ENCODE measurements at regions not wholly inside any gene's neighbourhood (a gene's known extent, or its start where the extent isn't known, plus 50 kb on each side); places are given as distances from the start of the nearest gene placed in this dataset.
"Not testable (repeated sequence)": the region's sequence is repeated elsewhere in the genome, so short reads cannot be mapped to it uniquely, and the experiment has no call there.

DNA sequence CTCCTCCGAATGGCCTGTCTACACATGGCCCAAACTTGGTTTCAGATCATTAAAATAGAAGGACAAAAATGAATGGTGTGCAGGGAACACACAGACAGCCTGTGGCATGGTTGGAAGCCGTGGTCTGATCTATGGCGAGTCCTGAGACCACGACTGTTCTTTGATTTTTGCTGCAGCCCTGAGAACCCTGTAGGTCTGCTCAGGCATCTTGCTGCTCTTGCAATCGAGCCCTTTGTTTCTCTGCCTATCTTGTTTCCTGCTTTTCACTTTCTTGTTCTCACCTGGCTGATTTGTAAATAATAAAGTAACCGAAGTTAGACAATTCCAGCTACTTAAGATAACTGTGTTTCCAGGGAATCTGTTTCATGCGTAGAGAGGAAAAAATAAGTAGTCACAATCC, 54.1 kb upstream of the NBPF9 start:
- FAIRE-seq; DNase-seq (ENCODE audit: insufficient read length, low spot score): not testable (repeated sequence)

DNA sequence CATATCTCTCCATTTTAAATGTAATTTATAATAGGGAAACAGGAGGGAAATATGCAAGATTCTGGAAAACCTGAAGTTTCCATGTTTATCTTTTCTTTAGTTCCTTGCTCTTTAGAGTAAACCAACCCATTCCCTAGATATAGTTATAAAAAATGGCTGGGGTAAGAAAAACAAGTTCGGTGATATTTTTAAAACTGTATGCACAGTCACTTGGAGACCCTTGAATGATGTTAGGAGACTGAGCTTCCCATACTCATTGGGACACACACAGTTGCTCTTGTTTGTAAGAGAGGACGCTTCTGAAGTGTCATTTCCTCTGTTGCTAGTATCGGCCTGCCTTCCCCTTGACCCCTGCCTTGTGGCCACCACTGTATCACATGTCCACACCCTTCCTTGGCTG, 55.0 kb upstream of the NBPF9 start:
- DNase-seq (ENCODE audit: insufficient read length, low spot score); FAIRE-seq: not testable (repeated sequence)

DNA sequence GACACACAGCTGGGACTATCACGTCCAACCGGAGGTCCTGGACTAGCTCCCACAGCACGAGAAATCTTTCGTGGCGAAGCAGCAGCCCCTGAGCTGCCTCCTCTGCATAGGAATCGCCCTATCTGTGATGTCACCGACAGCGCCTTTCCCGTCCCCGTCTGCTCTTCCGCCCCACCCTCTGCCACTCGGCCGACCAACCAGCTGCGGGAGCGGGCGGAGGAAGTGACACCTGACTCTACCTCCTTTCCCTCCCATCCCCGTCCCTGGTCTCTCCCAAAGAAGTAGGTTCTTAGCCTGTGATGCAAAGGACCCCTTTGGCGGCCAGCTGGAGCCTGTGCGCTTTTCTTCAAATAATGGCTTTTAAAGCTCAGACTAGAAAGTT, 59.7 kb upstream of the NBPF9 start:
- not testable (repeated sequence) for FAIRE-seq; DNase-seq (ENCODE audit: insufficient read length, low spot score)

DNA sequence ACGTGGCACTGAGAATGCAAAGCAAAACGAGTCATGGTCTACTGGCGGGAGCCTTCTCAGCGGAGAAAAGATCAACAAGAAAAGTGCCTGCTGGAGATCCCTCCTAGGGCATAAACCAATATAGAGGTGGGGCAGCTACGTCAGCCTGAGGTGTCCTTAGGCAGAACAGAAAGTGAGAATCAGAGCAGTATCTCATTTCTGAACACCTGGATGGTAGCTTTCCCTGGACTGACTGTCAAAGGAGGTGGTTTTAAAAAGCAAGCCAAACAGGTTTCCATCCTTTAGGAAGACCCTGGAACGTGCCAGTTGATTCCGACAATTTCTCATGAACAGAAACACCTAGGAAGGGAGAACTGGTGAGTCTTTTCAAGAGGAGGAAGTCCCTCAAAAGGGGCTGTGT, 71.4 kb upstream of the NBPF9 start:
- not testable (repeated sequence) for FAIRE-seq; DNase-seq (ENCODE audit: insufficient read length, low spot score)

DNA sequence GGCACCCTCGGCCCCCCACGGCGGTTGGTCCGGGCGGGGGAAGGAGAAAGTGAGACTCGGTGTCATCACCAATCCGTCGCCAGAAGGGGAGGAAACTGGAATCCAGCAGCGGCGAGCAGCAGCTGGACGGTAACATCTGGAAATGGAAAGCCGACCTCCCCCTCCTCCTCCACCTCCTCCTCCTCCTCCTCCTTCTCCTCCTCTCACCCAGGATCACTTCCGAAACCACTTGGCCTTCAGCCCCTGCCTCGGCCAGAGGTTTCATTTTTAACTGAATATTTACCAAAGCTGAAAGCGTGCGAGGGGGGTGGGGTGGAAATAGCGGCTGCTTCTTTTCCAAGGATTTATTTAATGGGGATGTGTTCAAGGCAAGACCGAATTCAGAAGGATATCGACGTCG, 72.5 kb upstream of the NBPF9 start:
- not testable (repeated sequence) for FAIRE-seq; DNase-seq (ENCODE audit: insufficient read length, low spot score)

DNA sequence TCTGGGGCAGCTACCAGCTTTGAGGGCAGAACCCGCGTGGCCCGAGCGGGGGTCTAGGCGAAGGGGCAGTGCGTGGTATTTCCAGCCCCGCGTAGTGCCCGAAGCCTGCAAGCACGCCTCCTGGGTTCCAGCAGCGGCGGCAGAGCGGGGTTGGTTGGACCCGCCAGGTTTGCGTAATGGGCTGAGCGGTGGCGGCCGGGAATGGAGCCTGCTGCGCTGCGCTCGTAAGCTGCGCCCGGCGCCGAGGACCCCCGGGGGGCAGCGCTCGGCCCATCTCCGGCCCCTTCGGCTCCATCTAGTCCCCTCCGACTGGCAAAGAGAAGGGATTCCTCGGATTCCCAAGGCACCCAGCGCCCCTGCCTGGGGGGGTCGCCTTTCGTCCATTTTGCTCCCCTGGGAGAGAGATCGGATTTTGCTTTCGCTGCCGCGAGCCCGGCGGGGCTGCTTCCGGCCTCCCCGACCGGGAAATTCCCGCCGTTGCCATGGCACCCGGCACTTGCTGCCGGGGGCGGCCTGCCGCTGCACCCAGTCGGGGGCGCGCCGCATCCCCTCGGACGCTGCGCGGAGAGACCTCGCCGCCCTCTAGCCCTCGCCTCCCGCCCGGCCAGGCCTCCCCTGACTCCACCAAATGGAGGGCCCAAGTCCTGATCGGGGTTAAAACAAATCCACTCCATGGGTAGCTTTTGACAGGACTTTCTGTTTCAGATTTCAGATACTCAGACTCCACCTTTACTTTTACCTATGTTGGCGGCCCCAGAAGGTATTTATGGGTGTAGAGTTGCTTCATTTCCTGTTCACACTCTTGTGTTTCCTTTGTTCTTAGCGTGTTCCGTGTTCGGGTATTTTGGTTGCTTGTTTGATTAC, 73.3 kb upstream of the NBPF9 start:
- not testable (repeated sequence) for DNase-seq (ENCODE audit: insufficient read length, low spot score); FAIRE-seq

DNA sequence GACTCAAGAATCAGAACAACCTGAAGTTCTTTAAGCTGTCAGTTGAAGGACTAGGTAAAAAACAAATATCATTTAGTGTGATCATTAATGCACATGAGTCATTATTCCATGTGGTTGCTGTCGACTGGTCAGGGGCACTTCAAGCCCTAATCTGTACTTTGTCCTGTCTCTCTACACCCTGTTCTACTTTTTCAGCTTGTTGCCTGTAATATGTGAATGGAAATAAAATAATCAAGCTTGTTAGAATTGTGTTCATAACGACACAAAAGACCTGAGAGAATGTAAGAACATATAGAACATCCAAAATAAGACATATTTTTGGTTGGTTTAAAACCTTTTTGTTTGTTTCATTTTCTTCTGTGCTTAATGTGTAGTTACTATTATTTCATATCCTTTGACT, 87.4 kb upstream of the NBPF9 start:
- not testable (repeated sequence) for DNase-seq (ENCODE audit: insufficient read length, low spot score); FAIRE-seq

DNA sequence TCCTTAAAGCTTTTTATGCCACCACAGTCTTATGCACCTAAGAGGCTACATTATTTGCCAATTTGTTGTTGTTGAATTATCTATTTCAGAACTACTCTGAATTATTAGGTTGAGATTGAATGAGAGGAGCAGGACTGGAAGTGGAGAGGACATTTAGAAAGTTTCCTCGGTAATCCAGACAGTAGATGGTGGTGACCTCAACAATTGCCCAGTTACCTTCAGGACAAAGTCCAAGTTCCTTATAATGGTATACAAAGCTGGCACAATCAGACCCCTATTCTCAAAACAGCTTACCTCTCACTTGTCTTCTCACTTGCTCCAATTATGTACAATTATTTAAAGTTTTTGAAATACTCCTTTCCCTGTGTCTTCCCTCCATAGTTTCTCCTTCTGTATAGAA, 93.3 kb upstream of the NBPF9 start:
- not testable (repeated sequence) for FAIRE-seq; DNase-seq (ENCODE audit: insufficient read length, low spot score)

DNA sequence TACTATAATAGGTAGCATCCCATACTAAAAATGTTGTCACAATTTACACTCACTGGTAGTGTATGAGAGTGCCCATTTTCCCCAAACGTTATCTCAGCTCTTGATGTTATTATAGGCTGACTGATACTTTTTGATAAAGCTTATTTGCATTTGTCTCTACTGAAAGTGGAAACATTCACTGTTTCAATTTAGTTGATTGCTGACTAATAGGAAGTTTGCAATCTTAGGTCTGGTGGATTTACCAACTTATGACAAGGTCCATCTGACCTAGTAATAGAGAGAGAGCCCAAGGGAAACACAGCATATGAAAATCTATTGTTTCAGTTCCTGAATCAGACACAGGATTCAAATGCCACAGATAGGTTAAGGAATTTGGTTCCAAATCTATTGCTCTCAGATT, 97.2 kb upstream of the NBPF9 start:
- DNase-seq (ENCODE audit: insufficient read length, low spot score), result peak; percentile 0
- not testable (repeated sequence) for FAIRE-seq

DNA sequence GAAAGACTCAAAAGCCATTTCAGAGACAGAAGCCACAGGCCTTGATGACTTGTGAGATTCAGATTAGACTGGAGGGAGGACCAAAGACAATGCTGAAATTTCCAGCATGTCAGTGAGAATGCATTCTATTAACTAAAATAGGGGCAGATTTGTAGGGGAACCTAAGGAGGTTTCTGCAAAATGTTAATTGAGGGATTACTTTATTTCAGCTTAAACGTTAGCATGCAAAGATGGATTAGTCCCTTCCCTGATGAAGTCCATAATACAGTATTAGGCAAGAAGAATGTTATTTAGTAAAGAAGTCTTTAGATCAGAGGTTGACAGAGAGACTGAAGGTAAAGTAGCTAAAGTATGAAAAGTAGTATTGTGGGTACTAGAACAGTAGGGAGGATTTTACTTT, 98.9 kb upstream of the NBPF9 start:
- DNase-seq (ENCODE audit: insufficient read length, low spot score); FAIRE-seq: not testable (repeated sequence)

DNA sequence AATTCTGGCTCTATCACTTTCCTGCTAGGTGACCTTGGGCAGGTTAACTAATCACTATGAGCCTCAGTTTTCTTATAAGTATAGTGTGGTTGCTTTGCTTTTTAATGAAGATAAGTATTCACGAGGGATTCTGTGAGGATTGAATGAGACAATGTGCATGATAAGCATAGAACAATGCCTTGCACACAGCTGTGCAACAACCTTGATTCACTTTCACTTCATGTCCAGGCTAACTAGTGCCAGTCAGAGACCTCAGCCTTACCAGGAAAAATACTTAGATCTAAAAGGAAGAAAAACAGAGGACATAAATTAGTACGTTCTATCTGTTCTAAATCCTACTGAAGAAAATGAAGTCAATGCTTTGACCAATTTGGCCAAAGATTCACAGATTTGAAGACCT, 101.0 kb upstream of the NBPF9 start:
- not testable (repeated sequence) for DNase-seq (ENCODE audit: insufficient read length, low spot score); FAIRE-seq

DNA sequence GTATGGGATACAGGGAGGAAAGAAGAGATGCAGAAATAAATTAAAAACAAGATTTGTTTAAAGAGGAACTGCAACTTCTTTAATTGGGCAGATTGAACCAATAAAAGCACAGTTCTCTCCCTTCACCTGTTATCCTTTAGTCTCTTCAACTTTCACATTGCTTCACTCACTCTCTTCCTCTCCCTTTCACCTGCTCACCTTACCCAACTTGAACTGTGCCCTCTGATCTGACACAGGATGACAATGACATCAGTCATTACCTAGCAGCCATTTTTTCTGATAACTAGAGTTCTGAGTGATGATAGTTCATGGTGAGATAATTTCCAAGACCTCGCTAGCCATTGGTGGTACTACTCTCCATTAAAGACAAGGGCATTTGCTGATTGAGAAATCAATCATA, 105.5 kb upstream of the NBPF9 start:
- DNase-seq (ENCODE audit: insufficient read length, low spot score); FAIRE-seq: not testable (repeated sequence)

DNA sequence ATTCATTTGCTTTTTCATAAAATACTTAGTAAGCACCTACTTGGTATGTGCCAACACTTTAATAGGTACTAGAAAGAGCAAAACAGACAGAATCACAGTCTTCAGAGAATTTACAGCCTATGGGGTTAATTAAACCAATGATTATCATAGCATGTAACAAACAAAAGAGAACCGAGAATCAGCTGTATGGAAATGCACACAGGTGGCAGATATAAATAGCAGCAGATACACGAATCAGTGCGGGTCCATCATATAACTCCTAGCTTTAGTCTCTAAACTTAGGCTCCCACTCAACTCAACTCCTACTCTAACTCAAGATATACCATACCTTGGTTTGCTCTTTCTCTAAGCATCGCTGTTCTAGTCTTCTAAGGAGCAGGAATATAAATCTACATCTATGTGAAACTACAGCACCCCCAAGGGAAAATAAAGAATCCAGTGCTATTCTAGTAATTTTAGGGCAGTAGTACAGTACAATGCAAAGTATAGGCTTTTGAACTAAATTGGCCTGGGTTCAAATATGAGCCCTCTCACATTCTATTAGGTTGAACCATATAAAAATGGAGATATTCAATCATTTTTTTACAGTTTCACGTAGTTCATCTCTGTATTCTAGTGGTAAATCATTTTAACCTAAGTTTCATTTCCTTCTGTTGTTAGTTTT, 108.5 kb upstream of the NBPF9 start:
- FAIRE-seq, result peak; percentile 64
- DNase-seq (ENCODE audit: insufficient read length, low spot score), result not testable (repeated sequence)

DNA sequence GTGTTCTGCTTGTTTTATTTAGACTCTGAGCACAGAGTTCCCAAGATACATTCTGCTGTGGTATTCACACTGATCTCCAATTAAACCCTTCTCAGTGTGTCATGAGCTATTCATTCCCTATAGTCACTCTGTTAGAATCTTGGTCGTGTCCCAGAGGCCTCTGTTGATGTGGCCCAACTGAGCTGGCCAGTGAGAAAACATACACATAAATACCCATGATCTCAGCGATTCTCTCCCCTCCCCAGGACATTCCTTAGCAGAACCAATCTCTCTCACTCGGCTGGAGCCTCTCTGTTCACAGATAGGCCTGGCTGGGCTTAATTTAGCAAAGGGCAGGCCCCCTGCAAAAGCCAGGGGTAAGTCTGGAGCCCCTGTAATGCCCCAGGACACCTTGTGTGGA, 109.6 kb upstream of the NBPF9 start:
- FAIRE-seq, result not testable (repeated sequence)

DNA sequence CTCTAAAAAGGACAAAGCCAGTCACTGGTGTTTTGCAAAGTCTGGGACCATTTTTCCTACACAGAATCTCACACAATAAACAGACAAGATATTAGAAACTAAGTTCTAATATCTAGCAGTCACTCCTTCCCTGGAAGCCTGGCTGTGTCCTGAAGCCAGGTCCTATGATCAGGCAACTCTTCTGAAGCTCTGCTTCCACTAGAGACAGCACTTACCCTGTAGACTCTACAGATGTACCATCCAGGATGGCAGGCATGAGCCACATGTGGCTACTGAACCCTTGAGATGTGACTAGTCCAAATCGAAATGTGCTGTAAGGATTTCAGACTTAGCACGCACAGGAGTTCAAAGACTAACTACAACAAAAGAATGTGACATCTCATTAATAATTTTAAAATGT, 110.3 kb upstream of the NBPF9 start:
- FAIRE-seq; DNase-seq (ENCODE audit: insufficient read length, low spot score): not testable (repeated sequence)

More for the DNA sequence above, 109.6 kb upstream of the NBPF9 start:
- not testable (repeated sequence) for DNase-seq (ENCODE audit: insufficient read length, low spot score)

DNA sequence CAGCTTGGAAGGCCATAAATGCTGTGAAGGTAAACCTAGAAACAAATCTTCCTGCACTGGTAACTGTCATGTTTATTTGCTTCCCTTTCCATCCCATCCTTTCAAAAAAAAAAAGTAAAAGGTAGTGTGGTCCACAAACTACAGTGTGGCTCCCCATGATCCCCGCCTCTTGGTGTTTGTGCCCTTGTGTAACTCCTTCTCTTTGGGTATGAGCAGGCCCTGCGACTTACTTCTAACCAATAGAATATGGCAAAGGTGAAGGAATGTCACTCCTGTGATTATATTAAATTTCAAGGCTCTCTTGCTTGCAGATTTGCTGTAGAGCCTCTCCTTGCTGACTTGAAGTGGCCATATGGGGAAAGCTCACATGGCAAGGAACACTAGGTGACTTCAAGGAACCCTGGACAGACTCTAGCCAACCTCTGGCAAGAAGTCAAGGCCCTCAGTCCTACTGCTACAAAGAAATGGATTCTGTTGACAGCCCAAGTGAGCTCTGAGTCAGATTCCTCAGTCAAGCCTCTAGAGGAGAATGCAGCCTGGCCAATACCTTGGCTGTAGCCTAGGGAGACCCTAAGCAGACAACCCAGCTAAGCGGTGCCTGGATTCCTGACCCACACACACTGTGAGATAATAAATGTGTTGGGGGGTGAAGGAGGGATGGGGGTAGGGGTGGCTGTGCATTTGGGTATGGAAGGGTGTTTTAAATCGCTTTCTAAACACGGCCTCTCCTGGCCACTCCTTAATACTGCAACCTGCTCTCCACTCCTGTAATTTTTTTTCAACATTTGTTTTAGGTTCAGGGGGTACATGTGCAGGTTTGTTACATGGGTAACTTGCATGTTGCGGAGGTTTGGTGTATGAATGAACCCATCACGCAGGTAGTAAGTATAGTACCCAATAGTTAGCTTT, 115.0 kb upstream of the NBPF9 start:
- FAIRE-seq; DNase-seq (ENCODE audit: insufficient read length, low spot score): not testable (repeated sequence)

DNA sequence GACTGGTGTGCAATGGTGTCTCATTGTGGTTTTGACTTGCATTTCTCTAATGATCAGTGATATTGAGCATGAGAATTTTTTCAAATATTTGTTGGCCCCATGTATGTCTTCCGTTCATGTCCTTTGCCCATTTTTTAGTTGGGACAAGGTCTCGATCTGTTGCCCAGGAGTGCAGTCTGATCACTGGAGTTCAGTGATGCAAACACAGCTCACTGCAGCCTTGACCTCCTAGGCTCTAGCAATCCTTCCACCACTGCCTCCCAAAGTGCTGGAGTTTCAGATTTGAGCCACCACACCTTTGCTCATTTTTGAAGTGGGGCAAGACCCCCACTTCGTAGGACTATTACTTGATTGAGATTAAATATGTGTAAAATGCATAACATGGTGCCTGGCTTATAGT, 116.2 kb upstream of the NBPF9 start:
- not testable (repeated sequence) for FAIRE-seq; DNase-seq (ENCODE audit: insufficient read length, low spot score)

DNA sequence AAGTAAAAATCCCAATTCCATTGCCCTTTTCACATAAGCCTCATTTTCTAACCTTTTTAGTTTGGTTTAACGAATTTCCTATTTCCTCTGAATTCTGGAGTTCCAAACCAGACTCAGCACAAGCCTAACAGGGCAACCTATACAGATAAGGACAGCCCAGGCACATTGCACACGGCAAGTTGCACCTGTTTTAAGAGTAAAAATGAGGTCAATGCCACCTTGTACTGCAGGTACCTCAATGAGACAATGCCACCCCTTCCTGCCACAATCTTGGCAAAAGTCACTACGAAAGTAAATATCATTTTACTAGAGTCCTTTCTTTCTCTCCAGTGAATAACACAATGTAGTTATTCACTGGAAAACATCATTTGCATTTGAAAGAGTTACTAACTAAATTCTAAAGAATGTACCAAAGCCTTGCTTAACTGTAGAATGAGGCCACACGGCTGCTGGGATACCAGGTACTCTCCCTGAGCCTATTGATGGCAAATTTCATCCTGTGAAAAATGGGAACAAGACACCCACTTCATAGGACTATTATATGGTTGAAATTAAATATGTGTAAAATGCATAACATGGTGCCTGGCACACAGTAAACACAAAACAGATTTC, 117.2 kb upstream of the NBPF9 start:
- FAIRE-seq; DNase-seq (ENCODE audit: insufficient read length, low spot score): not testable (repeated sequence)

DNA sequence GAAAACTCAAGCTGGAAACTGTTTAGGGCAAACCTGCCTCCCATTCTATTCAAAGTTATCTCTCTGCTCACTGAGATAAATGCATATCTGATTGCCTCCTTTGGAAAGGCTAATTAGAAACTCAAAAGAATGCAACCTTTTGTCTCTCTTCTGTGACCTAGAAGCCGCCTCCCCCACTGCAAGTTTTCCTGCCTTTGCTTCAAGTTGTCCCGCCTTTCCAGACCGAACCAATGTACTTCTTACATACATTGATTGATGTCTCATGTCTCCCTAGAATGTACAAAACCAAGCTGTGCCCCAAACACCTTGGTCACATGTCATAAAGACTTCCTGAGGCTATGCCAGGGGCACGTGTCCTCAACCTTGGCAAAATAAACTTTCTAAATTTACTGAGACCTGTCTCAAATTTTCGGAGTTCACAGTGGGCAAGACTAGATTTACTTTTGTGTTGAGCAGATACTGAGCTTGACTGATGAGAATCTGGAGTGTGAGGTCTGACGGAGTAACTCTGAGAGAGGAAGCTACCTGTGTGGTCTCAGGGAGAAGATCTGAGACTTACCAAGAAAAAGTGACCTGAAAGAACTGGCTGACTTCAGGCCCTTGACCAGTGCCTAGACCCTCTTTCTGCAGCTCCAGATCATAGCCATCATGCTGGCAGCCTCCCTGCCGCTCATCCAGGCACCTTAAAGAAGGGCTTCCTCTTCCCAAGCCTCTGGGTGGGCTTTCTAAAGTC, 124.7 kb upstream of the NBPF9 start:
- FAIRE-seq; DNase-seq (ENCODE audit: insufficient read length, low spot score): not testable (repeated sequence)
